HG02798 (cell line): ENCODE measurements at regions not wholly inside any gene's neighbourhood (a gene's known extent, or its start where the extent isn't known, plus 50 kb on each side); places are given as distances from the start of the nearest gene placed in this dataset.
"Not testable (repeated sequence)": the region's sequence is repeated elsewhere in the genome, so short reads cannot be mapped to it uniquely, and the experiment has no call there.

Source experiments
- ATAC-seq: cut with Tn5 transposase; IDR thresholded peaks from one replicate; pipeline ENCODE4 v1.9.1; 2021; ENCODE audit warnings: mild to moderate bottlenecking; ENCODE audit not compliant: unreplicated experiment, poor library complexity

GRCh38 chr18:1599196-1599595 is 694.5 kb downstream of the ADCYAP1 start:
- no peak for ATAC-seq

GRCh38 chr18:1604751-1605150 is 700.1 kb downstream of the ADCYAP1 start:
- no peak for ATAC-seq

GRCh38 chr18:1618364-1618763 is 713.7 kb downstream of the ADCYAP1 start:
- no peak for ATAC-seq

GRCh38 chr18:1619507-1619906 is 714.8 kb downstream of the ADCYAP1 start:
- no peak for ATAC-seq

- no peak for ATAC-seq
Measured at GRCh38 chr18:1624612-1625011, 719.9 kb downstream of the ADCYAP1 start.

- ATAC-seq = no peak
Measured at GRCh38 chr18:1627494-1627893, 722.8 kb downstream of the ADCYAP1 start.

- no peak for ATAC-seq
Measured at GRCh38 chr18:1648712-1649111, 744.0 kb downstream of the ADCYAP1 start.

- no peak for ATAC-seq
Measured at GRCh38 chr18:1652018-1652417, 747.3 kb downstream of the ADCYAP1 start.

GRCh38 chr18:1653873-1654272 is 749.2 kb downstream of the ADCYAP1 start:
- ATAC-seq = no peak

GRCh38 chr18:1657876-1658275 is 753.2 kb downstream of the ADCYAP1 start:
- ATAC-seq = no peak

- no peak for ATAC-seq
Measured at GRCh38 chr18:1658908-1659566, 754.4 kb downstream of the ADCYAP1 start.

GRCh38 chr18:1663879-1664705 is 759.4 kb downstream of the ADCYAP1 start:
- no peak for ATAC-seq

- no peak for ATAC-seq
Measured at GRCh38 chr18:1665079-1665478, 760.4 kb downstream of the ADCYAP1 start.

- no peak for ATAC-seq
Measured at GRCh38 chr18:1668279-1668678, 763.6 kb downstream of the ADCYAP1 start.

- ATAC-seq = not testable (repeated sequence)
Measured at GRCh38 chr18:1671710-1672109, 767.0 kb downstream of the ADCYAP1 start.

- no peak for ATAC-seq
Measured at GRCh38 chr18:1676387-1676786, 771.7 kb downstream of the ADCYAP1 start.

- ATAC-seq = no peak
Measured at GRCh38 chr18:1680108-1680507, 775.4 kb downstream of the ADCYAP1 start.

GRCh38 chr18:1691863-1692262 is 787.2 kb downstream of the ADCYAP1 start:
- ATAC-seq = no peak

- no peak for ATAC-seq
Measured at GRCh38 chr18:1708006-1708405, 803.3 kb downstream of the ADCYAP1 start.

GRCh38 chr18:1710114-1710513 is 805.4 kb downstream of the ADCYAP1 start:
- ATAC-seq = no peak

- ATAC-seq = no peak
Measured at GRCh38 chr18:1732143-1732542, 827.5 kb downstream of the ADCYAP1 start.

- no peak for ATAC-seq
Measured at GRCh38 chr18:1746131-1746530, 825.2 kb downstream of the METTL4 start.
